ENCODE measurements at regions not wholly inside any gene's neighbourhood (a gene's known extent, or its start where the extent isn't known, plus 50 kb on each side); places are given as distances from the start of the nearest gene placed in this dataset.

- Histone ChIP-seq H2BK5ac (ENCODE audit: low read length) (no peak overlapping the region), H4K8ac (ENCODE audit: low read depth, low read length) (no peak overlapping the region), H2AK5ac (ENCODE audit: low read length) (no peak overlapping the region), H3K18ac (ENCODE audit: low read length) (no peak overlapping the region), H3K79me1 (ENCODE audit: low read length) (no peaks in the 10 kb centered on the region), H3K56ac (ENCODE audit: low read length) (no peak overlapping the region), H3K4ac (ENCODE audit: low read depth, low read length) (no peak overlapping the region), H2BK120ac (ENCODE audit: low read depth, low read length) (no peak overlapping the region), H2BK15ac (replicated peaks; ENCODE audit: low read depth) (no peak overlapping the region), H3K9ac (ENCODE audit: low read length) (no peak overlapping the region), H3K4me3 (ENCODE audit: low read length) (no peak overlapping the region), H3K27ac (ENCODE audit: low read depth, low read length) (no peak overlapping the region), H3K4me1 (ENCODE audit: control insufficient read depth, low read depth, low read length) (peaks cover 2% of the 10 kb centered on the region), H4K5ac (ENCODE audit: low read length) (no peak overlapping the region), H3K23ac (ENCODE audit: low read length) (no peak overlapping the region), H3K4me2 (ENCODE audit: low read length) (no peak overlapping the region), H3K79me2 (ENCODE audit: control insufficient read depth, insufficient read depth, low read length) (no peaks in the 10 kb centered on the region), H3K36me3 (ENCODE audit: control insufficient read depth, insufficient read depth, low read length) (no peaks in the 10 kb centered on the region), H3K27me3 (ENCODE audit: insufficient read depth, low read length, poor library complexity) (no peaks in the 10 kb centered on the region)
- DNase-seq: peak; percentile 5
- no CpG with 5 or more reads among the region's 1 CpG for WGBS (ENCODE audit: extremely low coverage, insufficient coverage, low lambda C conversion rate)
Measured at GRCh38 chr11:91158297-91158696, 935.4 kb upstream of the CHORDC1 start.

GRCh38 chr11:91156041-91156440 is 933.2 kb upstream of the CHORDC1 start:
- Histone ChIP-seq H3K18ac (ENCODE audit: low read length) (no peak overlapping the region), H3K27ac (ENCODE audit: low read depth, low read length) (no peak overlapping the region), H2AK5ac (ENCODE audit: low read length) (no peak overlapping the region), H2BK120ac (ENCODE audit: low read depth, low read length) (peak overlapping the region; percentile 73), H3K4me2 (ENCODE audit: low read length) (no peak overlapping the region), H3K4me3 (ENCODE audit: low read length) (no peak overlapping the region), H3K4ac (ENCODE audit: low read depth, low read length) (no peak overlapping the region), H2BK5ac (ENCODE audit: low read length) (no peak overlapping the region), H3K79me2 (ENCODE audit: control insufficient read depth, insufficient read depth, low read length) (no peaks in the 10 kb centered on the region), H3K36me3 (ENCODE audit: control insufficient read depth, insufficient read depth, low read length) (no peaks in the 10 kb centered on the region), H3K27me3 (ENCODE audit: insufficient read depth, low read length, poor library complexity) (no peaks in the 10 kb centered on the region), H3K56ac (ENCODE audit: low read length) (no peak overlapping the region), H3K4me1 (ENCODE audit: control insufficient read depth, low read depth, low read length) (peaks cover 2% of the 10 kb centered on the region), H2BK15ac (replicated peaks; ENCODE audit: low read depth) (no peak overlapping the region), H3K79me1 (ENCODE audit: low read length) (no peaks in the 10 kb centered on the region), H3K23ac (ENCODE audit: low read length) (no peak overlapping the region), H4K5ac (ENCODE audit: low read length) (no peak overlapping the region), H4K8ac (ENCODE audit: low read depth, low read length) (no peak overlapping the region), H3K9ac (ENCODE audit: low read length) (no peak overlapping the region)
- no CpG with 5 or more reads among the region's 8 CpGs for WGBS (ENCODE audit: extremely low coverage, insufficient coverage, low lambda C conversion rate)
- no peak for DNase-seq

GRCh38 chr11:91147885-91148284 is 925.0 kb upstream of the CHORDC1 start:
- H3K4me1 ChIP-seq (ENCODE audit: control insufficient read depth, low read depth, low read length): no peaks in the 10 kb centered on the region
- no peak overlapping the region for H3K4me3 ChIP-seq (ENCODE audit: low read length)
- no peak overlapping the region for H3K23ac ChIP-seq (ENCODE audit: low read length)
- H2BK120ac ChIP-seq (ENCODE audit: low read depth, low read length): no peak overlapping the region
- H3K4ac ChIP-seq (ENCODE audit: low read depth, low read length): no peak overlapping the region
- no peaks in the 10 kb centered on the region for H3K79me2 ChIP-seq (ENCODE audit: control insufficient read depth, insufficient read depth, low read length)
- no peak overlapping the region for H3K56ac ChIP-seq (ENCODE audit: low read length)
- no peaks in the 10 kb centered on the region for H3K79me1 ChIP-seq (ENCODE audit: low read length)
- no CpG with 5 or more reads among the region's 2 CpGs for WGBS (ENCODE audit: extremely low coverage, insufficient coverage, low lambda C conversion rate)
- H3K27ac ChIP-seq (ENCODE audit: low read depth, low read length): no peak overlapping the region
- no peak overlapping the region for H4K8ac ChIP-seq (ENCODE audit: low read depth, low read length)
- no peak overlapping the region for H2BK15ac ChIP-seq (replicated peaks; ENCODE audit: low read depth)
- no peaks in the 10 kb centered on the region for H3K27me3 ChIP-seq (ENCODE audit: insufficient read depth, low read length, poor library complexity)
- H4K5ac ChIP-seq (ENCODE audit: low read length): no peak overlapping the region
- H2BK5ac ChIP-seq (ENCODE audit: low read length): no peak overlapping the region
- H3K9ac ChIP-seq (ENCODE audit: low read length): no peak overlapping the region
- no peak overlapping the region for H2AK5ac ChIP-seq (ENCODE audit: low read length)
- no peaks in the 10 kb centered on the region for H3K36me3 ChIP-seq (ENCODE audit: control insufficient read depth, insufficient read depth, low read length)
- H3K18ac ChIP-seq (ENCODE audit: low read length): no peak overlapping the region
- DNase-seq: no peak
- H3K4me2 ChIP-seq (ENCODE audit: low read length): no peak overlapping the region

DNA sequence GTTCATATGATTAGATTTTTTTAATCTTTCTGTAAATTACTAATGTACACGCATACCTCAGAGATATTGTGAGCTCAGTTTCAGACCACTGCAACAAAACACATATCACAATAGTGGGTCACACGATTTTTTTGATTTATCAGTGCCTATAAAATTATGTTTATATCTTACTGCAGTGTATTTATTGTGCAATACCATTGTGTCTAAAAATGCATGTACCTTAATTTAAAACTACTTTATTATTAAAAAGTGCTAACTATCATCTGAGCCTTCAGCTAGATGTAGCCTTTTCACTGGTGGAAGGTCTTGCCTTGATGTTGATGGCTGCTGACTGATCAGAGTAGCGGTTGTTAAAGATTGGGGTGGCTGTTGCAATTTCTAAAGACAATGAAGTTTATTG is 918.8 kb upstream of the CHORDC1 start:
- H3K23ac ChIP-seq (ENCODE audit: low read length): no peak overlapping the region
- no peak overlapping the region for H3K4me2 ChIP-seq (ENCODE audit: low read length)
- no peaks in the 10 kb centered on the region for H3K4me1 ChIP-seq (ENCODE audit: control insufficient read depth, low read depth, low read length)
- H4K5ac ChIP-seq (ENCODE audit: low read length): no peak overlapping the region
- H3K56ac ChIP-seq (ENCODE audit: low read length): no peak overlapping the region
- H2BK120ac ChIP-seq (ENCODE audit: low read depth, low read length): no peak overlapping the region
- H3K9ac ChIP-seq (ENCODE audit: low read length): no peak overlapping the region
- no peaks in the 10 kb centered on the region for H3K79me2 ChIP-seq (ENCODE audit: control insufficient read depth, insufficient read depth, low read length)
- no peak for DNase-seq
- no peak overlapping the region for H3K27ac ChIP-seq (ENCODE audit: low read depth, low read length)
- no peak overlapping the region for H3K4me3 ChIP-seq (ENCODE audit: low read length)
- H4K8ac ChIP-seq (ENCODE audit: low read depth, low read length): no peak overlapping the region
- H3K18ac ChIP-seq (ENCODE audit: low read length): no peak overlapping the region
- no peaks in the 10 kb centered on the region for H3K27me3 ChIP-seq (ENCODE audit: insufficient read depth, low read length, poor library complexity)
- no peaks in the 10 kb centered on the region for H3K36me3 ChIP-seq (ENCODE audit: control insufficient read depth, insufficient read depth, low read length)
- WGBS (ENCODE audit: extremely low coverage, insufficient coverage, low lambda C conversion rate): no CpG with 5 or more reads among the region's 3 CpGs
- no peak overlapping the region for H2BK15ac ChIP-seq (replicated peaks; ENCODE audit: low read depth)
- H3K79me1 ChIP-seq (ENCODE audit: low read length): no peaks in the 10 kb centered on the region
- no peak overlapping the region for H2AK5ac ChIP-seq (ENCODE audit: low read length)
- no peak overlapping the region for H2BK5ac ChIP-seq (ENCODE audit: low read length)
- no peak overlapping the region for H3K4ac ChIP-seq (ENCODE audit: low read depth, low read length)

DNA sequence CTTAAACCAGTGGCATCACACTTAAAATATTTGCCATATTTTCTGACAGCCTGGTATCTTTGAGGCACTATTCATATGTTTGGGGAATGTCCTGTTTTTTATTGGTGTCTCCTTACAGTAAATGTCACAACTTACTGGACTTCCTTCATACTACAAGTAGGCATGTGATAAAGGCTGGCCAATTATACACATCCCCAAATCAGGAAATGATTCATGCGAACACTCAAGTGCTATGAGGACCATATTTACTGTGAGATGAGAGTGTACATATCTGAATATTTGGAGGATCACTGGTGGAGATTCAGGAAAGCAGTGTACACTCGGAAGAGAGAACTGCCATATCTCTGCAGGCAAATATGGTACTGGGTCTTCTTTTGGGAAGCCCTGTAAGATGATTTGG is 913.8 kb upstream of the CHORDC1 start:
- DNase-seq: no peak
- Histone ChIP-seq H2BK15ac (replicated peaks; ENCODE audit: low read depth) (no peak overlapping the region), H3K18ac (ENCODE audit: low read length) (no peak overlapping the region), H3K9ac (ENCODE audit: low read length) (no peak overlapping the region), H3K4me1 (ENCODE audit: control insufficient read depth, low read depth, low read length) (peaks cover 4% of the 10 kb centered on the region), H3K4me2 (ENCODE audit: low read length) (no peak overlapping the region), H3K27me3 (ENCODE audit: insufficient read depth, low read length, poor library complexity) (no peaks in the 10 kb centered on the region), H3K4me3 (ENCODE audit: low read length) (no peak overlapping the region), H3K79me2 (ENCODE audit: control insufficient read depth, insufficient read depth, low read length) (no peaks in the 10 kb centered on the region), H2AK5ac (ENCODE audit: low read length) (no peak overlapping the region), H4K5ac (ENCODE audit: low read length) (no peak overlapping the region), H3K23ac (ENCODE audit: low read length) (no peak overlapping the region), H2BK120ac (ENCODE audit: low read depth, low read length) (no peak overlapping the region), H3K36me3 (ENCODE audit: control insufficient read depth, insufficient read depth, low read length) (no peaks in the 10 kb centered on the region), H3K56ac (ENCODE audit: low read length) (no peak overlapping the region), H4K8ac (ENCODE audit: low read depth, low read length) (no peak overlapping the region), H3K4ac (ENCODE audit: low read depth, low read length) (no peak overlapping the region), H2BK5ac (ENCODE audit: low read length) (no peak overlapping the region), H3K27ac (ENCODE audit: low read depth, low read length) (no peak overlapping the region), H3K79me1 (ENCODE audit: low read length) (no peaks in the 10 kb centered on the region)
- WGBS (ENCODE audit: extremely low coverage, insufficient coverage, low lambda C conversion rate): no CpG with 5 or more reads among the region's 2 CpGs

DNA sequence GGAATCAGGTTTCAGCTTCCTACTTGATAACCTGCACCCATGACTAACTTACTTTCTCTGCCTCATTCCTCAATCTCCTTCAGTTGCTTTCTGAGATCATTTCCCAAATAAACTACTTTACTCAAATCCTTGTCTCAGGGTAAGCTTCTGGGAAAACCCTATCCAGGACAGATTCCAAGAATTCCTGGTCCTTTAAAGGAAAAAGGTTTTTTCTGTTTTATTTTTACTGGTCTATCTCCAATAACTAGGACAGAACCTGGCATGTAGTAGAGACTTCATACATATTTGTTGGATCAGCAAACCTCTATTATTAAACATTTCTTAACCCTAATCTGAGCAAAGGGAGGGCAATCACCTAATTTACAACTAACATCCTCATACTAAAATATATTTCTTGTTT is 910.5 kb upstream of the CHORDC1 start:
- H3K9ac ChIP-seq (ENCODE audit: low read length): no peak overlapping the region
- H3K79me2 ChIP-seq (ENCODE audit: control insufficient read depth, insufficient read depth, low read length): no peaks in the 10 kb centered on the region
- no peak overlapping the region for H3K4ac ChIP-seq (ENCODE audit: low read depth, low read length)
- no peak overlapping the region for H3K27ac ChIP-seq (ENCODE audit: low read depth, low read length)
- H3K4me3 ChIP-seq (ENCODE audit: low read length): no peak overlapping the region
- H2AK5ac ChIP-seq (ENCODE audit: low read length): no peak overlapping the region
- H3K56ac ChIP-seq (ENCODE audit: low read length): no peak overlapping the region
- no peak overlapping the region for H3K18ac ChIP-seq (ENCODE audit: low read length)
- peak; percentile 32 for DNase-seq
- H3K36me3 ChIP-seq (ENCODE audit: control insufficient read depth, insufficient read depth, low read length): no peaks in the 10 kb centered on the region
- no peak overlapping the region for H3K23ac ChIP-seq (ENCODE audit: low read length)
- no peak overlapping the region for H4K8ac ChIP-seq (ENCODE audit: low read depth, low read length)
- H4K5ac ChIP-seq (ENCODE audit: low read length): no peak overlapping the region
- H2BK5ac ChIP-seq (ENCODE audit: low read length): no peak overlapping the region
- no peak overlapping the region for H3K4me2 ChIP-seq (ENCODE audit: low read length)
- H2BK15ac ChIP-seq (replicated peaks; ENCODE audit: low read depth): no peak overlapping the region
- H3K27me3 ChIP-seq (ENCODE audit: insufficient read depth, low read length, poor library complexity): no peaks in the 10 kb centered on the region
- no peaks in the 10 kb centered on the region for H3K79me1 ChIP-seq (ENCODE audit: low read length)
- peaks cover 4% of the 10 kb centered on the region for H3K4me1 ChIP-seq (ENCODE audit: control insufficient read depth, low read depth, low read length)
- H2BK120ac ChIP-seq (ENCODE audit: low read depth, low read length): no peak overlapping the region

Measured in mesendoderm (in vitro differentiated cells).